K562 (cell line): ENCODE measurements at regions not wholly inside any gene's neighbourhood (a gene's known extent, or its start where the extent isn't known, plus 50 kb on each side); places are given as distances from the start of the nearest gene placed in this dataset.
"Not testable (repeated sequence)": the region's sequence is repeated elsewhere in the genome, so short reads cannot be mapped to it uniquely, and the experiment has no call there.

Experiments
- ATAC-seq: fragments of 200-7000 bp; cut with Tn5 transposase; 3 replicates; pipeline ENCODE4 v1.9.1; 2020; ENCODE audit warnings: moderate library complexity
- BruUV-seq: library from RNA; stranded (reverse); fragments of 400-500 nt; replicated peaks from 2 replicates; lab custom pipeline; 2021; lab: Mats Ljungman, UMichigan
- CTCF ChIA-PET: fragments of 300-600 bp; formaldehyde crosslinking; extraction: SDS; loops from one replicate; lab custom pipeline; 2021; ENCODE audit warnings: low intra/inter-chr PET ratio; lab: Yijun Ruan, JAX
- POLR2A ChIA-PET: fragments of 300-600, 350-650 bp; sonication (Branson Sonifier 250); formaldehyde crosslinking; extraction: SDS; loops from one replicate; lab custom pipeline; 2021; ENCODE audit warnings: antibody characterized with exemption, inconsistent platforms; lab: Yijun Ruan, JAX
- DNase-seq, 4 experiments: peaks; one replicate each; pipeline versions ENCODE4 v3.0.0 to v3.0.0-alpha.2; 2011 to 2018; ENCODE audit warnings: low spot score in 3 of 4, mixed read lengths in 3 of 4; ENCODE audit errors: extremely low read depth in 1 of 4
- FAIRE-seq: peaks from 2 replicates; lab custom pipeline; 2011; peaks lifted over from hg19 to GRCh38; lab: Jason Lieb, UNC
- H2AFZ ChIP-seq: 2 replicates; pipeline ENCODE4 v1.6.0; 2011; ENCODE audit warnings: low read depth, low read length, control low read depth, inconsistent platforms
- H3K27ac ChIP-seq: fragments of 200-600 bp; 3 replicates; pipeline ENCODE4 v1.8.0; 2011; ENCODE audit warnings: low read depth, mild to moderate bottlenecking, control low read depth, inconsistent platforms, low read length, moderate library complexity, mixed read lengths; ENCODE audit errors: extremely low read depth
- H3K27me3 ChIP-seq, 2 experiments: fragments of 300-600 bp in 1 of 2; 2 replicates in 1 of 2; 3 replicates in 1 of 2; pipeline versions ENCODE4 v1.6.0 to v1.8.0; 2011; ENCODE audit warnings: inconsistent platforms in 2 of 2, low read length in 2 of 2, mild to moderate bottlenecking in 1 of 2, mixed read lengths in 1 of 2, moderate library complexity in 1 of 2; ENCODE audit not compliant: control insufficient read depth in 2 of 2, insufficient read depth in 2 of 2
- H3K36me3 ChIP-seq: fragments of 300-600 bp; 3 replicates; pipeline ENCODE4 v1.8.0; 2011; ENCODE audit warnings: mild to moderate bottlenecking, low read length, inconsistent platforms; ENCODE audit not compliant: control insufficient read depth, insufficient read depth
- H3K4me1 ChIP-seq, 2 experiments: fragments of 200-600 bp in 1 of 2; replicated peaks in 1 of 2; 2 replicates in 1 of 2; 3 replicates in 1 of 2; pipeline versions ENCODE4 v1.5.1 to v1.8.0; 2011; ENCODE audit warnings: inconsistent platforms in 2 of 2, low read length in 2 of 2, mild to moderate bottlenecking in 1 of 2, mixed read lengths in 1 of 2, moderate library complexity in 1 of 2; ENCODE audit not compliant: control insufficient read depth in 2 of 2, insufficient read depth in 2 of 2
- H3K4me2 ChIP-seq: 2 replicates; pipeline ENCODE4 v1.6.1; 2011; ENCODE audit warnings: low read length, control low read depth, inconsistent platforms, mixed read lengths; ENCODE audit not compliant: insufficient read depth
- H3K4me3 ChIP-seq: fragments of 200-600 bp; sonication (generic), shearing (Covaris generic); 2 replicates; pipeline ENCODE4 v1.5.1; 2016; ENCODE audit warnings: control low read depth, inconsistent platforms
- H3K79me2 ChIP-seq: fragments of 200-600 bp; 3 replicates; pipeline ENCODE4 v1.8.0; 2011; ENCODE audit warnings: low read length, inconsistent platforms; ENCODE audit not compliant: control insufficient read depth, insufficient read depth
- H3K9ac ChIP-seq, 2 experiments: 2 replicates each; pipeline versions ENCODE4 v1.6.0 to v1.6.1; 2011; ENCODE audit warnings: low read depth in 2 of 2, low read length in 2 of 2, control low read depth in 1 of 2, inconsistent platforms in 1 of 2, mild to moderate bottlenecking in 1 of 2, mixed read lengths in 1 of 2; ENCODE audit not compliant: insufficient read depth in 1 of 2
- H3K9me1 ChIP-seq: one replicate; pipeline ENCODE4 v1.6.0; 2011; ENCODE audit warnings: inconsistent platforms, mild to moderate bottlenecking, low read length, moderate library complexity; ENCODE audit not compliant: control insufficient read depth, insufficient read depth
- H3K9me3 ChIP-seq: replicated peaks from 2 replicates; pipeline ENCODE4 v1.5.1; 2011; ENCODE audit warnings: low read depth, low read length, inconsistent platforms; ENCODE audit not compliant: control insufficient read depth, insufficient read depth
- H4K20me1 ChIP-seq: replicated peaks from 2 replicates; pipeline ENCODE4 v1.6.1; 2011; ENCODE audit warnings: low read length, inconsistent platforms, mixed read lengths; ENCODE audit not compliant: control insufficient read depth, insufficient read depth
- CREB1 ChIP-seq, 2 experiments: sonication (generic) in 1 of 2; formaldehyde crosslinking in 1 of 2; IDR thresholded peaks; 2 replicates each; pipeline versions ENCODE4 v1.6.1 to v1.8.0; 2012 to 2022; ENCODE audit warnings: inconsistent platforms in 1 of 2, mild to moderate bottlenecking in 1 of 2, missing genetic modification reagents in 1 of 2, moderate library complexity in 1 of 2
- EGR1 ChIP-seq: fragments of 450-650 bp; conservative IDR thresholded peaks from 2 replicates; pipeline ENCODE4 v1.6.1; 2017; ENCODE audit warnings: mild to moderate bottlenecking
- HNRNPK ChIP-seq: fragments of 200-400 bp; formaldehyde crosslinking; IDR thresholded peaks from one replicate; pipeline ENCODE4 v1.6.1; 2018; ENCODE audit warnings: mild to moderate bottlenecking, low read depth, low read length; ENCODE audit not compliant: poor library complexity, severe bottlenecking
- KDM1A ChIP-seq, 2 experiments: fragments of 450-650 bp; IDR thresholded peaks; 2 replicates each; pipeline ENCODE4 v1.6.1; 2016; ENCODE audit warnings: mild to moderate bottlenecking in 2 of 2
- TEAD2 ChIP-seq: fragments of 450-650 bp; IDR thresholded peaks from 2 replicates; pipeline ENCODE4 v1.6.1; 2016; ENCODE audit warnings: missing genetic modification characterization, control low read depth, missing compliant biosample characterization
- TEAD4 ChIP-seq, 2 experiments: sonication (generic) in 1 of 2; formaldehyde crosslinking in 1 of 2; IDR thresholded peaks; 2 replicates each; pipeline versions ENCODE4 v1.6.1 to v1.8.0; 2012 to 2022; ENCODE audit warnings: borderline replicate concordance in 1 of 2, inconsistent platforms in 1 of 2, low read length in 1 of 2, mild to moderate bottlenecking in 1 of 2, missing genetic modification reagents in 1 of 2
- WGBS: fragments of 100-300 bp; shearing (Covaris generic); methylation state at CpG from one replicate; pipeline ENCODE4 v1.1.6; 2016; ENCODE audit warnings: low coverage, mixed read lengths; ENCODE audit not compliant: insufficient coverage; ENCODE audit errors: missing lambda C conversion rate; 5-methylcytosine and 5-hydroxymethylcytosine counted together
- in situ Hi-C: fragments of 300-500 bp; cut with MboI; formaldehyde crosslinking; loops from 4 replicates; pipeline ENCODE4 v1.15.0; 2018; ENCODE audit warnings: inconsistent platforms, mixed read lengths
- intact Hi-C: fragments of 100-400 bp; cut with micrococcal nuclease; formaldehyde crosslinking; loops from 2 replicates; pipeline ENCODE4 v1.14.2; 2022
- TF ChIP-seq, protein P1 (sequence below): fragments of 450-650 bp; IDR thresholded peaks from 2 replicates; pipeline ENCODE4 v1.6.1; 2016; ENCODE audit warnings: borderline replicate concordance

DNA sequence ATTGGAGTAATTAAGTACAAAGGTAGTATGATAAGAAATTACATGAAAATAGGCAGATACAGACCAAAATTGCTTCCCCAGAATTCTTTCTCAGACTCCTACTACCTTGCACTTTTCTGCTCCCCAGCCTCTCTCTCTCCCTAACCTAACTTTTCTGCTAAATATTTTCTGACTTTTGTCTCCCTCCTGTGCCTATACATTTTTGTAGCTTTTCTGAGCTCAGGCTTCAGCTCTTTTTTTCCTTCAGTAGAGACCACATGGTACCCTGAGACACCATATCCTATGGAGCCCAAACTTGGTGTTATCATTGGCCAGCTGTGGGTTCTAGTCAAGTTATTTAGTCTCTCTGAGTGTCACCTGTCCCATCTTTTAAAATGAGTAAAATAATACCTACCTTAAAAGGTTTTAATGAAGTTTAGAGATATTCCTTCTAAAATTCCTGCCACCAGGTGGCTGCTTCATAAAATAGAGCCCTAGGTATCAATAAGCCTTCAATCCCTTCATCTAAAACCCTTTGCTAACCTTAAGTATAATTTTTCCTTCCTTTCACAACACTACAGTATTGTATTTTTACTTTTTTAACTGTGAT lies 237.6 kb upstream of the DUSP10 start (continued):
- TF ChIP-seq TEAD4 (IDR thresholded peaks at IDR 0.05; ENCODE audit: low read length) (peak; percentile 59; the same call in 1 of the 2 replicates), TEAD4 (CRISPR knock-in tag; IDR thresholded peaks at IDR 0.05; ENCODE audit: borderline replicate concordance) (no peak), HNRNPK (no peak), TEAD2 (tag) (peak; percentile 53; the same call in 1 of the 2 replicates), CREB1 (IDR thresholded peaks at IDR 0.05) (no peak), CREB1 (CRISPR knock-in tag; IDR thresholded peaks at IDR 0.05) (no peak), KDM1A (IDR thresholded peaks at IDR 0.05) (no peak)
- TF ChIP-seq, protein P1, sequence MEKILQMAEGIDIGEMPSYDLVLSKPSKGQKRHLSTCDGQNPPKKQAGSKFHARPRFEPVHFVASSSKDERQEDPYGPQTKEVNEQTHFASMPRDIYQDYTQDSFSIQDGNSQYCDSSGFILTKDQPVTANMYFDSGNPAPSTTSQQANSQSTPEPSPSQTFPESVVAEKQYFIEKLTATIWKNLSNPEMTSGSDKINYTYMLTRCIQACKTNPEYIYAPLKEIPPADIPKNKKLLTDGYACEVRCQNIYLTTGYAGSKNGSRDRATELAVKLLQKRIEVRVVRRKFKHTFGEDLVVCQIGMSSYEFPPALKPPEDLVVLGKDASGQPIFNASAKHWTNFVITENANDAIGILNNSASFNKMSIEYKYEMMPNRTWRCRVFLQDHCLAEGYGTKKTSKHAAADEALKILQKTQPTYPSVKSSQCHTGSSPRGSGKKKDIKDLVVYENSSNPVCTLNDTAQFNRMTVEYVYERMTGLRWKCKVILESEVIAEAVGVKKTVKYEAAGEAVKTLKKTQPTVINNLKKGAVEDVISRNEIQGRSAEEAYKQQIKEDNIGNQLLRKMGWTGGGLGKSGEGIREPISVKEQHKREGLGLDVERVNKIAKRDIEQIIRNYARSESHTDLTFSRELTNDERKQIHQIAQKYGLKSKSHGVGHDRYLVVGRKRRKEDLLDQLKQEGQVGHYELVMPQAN: no peak

DNA sequence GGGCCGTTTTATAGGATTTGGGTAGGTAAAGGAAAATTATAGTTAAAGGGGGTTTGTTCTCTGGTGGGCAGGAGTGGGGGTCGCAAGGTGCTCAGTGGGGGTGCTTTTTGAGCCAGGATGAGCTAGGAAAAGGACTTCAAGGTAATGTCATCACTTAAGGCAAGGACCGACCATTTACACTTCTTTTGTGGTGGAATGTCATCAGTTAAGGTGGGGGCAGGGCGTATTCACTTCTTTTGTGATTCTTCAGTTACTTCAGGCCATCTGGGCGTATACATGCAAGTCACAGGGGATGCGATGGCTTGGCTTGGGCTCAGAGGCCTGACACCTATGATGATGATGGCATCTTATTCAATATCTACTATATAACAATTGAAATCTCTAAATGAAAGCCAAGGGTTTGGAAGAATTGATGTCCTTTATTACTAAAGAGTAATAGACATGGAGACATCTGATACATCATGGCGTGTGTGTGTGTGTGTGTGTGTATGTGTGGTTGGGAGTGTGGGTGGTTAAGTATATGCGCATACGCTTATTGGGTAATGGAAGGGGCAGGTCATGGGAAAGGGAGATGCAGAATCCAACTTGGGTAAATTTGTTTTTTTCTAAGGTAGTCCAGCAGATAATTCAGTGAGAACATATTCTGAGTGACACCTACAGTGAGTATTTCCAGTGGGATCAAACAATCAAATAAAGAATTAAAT lies 236.9 kb upstream of the DUSP10 start:
- H3K9ac ChIP-seq, ATAC-seq, H4K20me1 ChIP-seq, H3K4me3 ChIP-seq, in situ Hi-C loops, BruUV-seq, H3K27ac ChIP-seq, H3K9me1 ChIP-seq, intact Hi-C loops, H3K36me3 ChIP-seq, H3K9me3 ChIP-seq, DNase-seq, CTCF ChIA-PET, H2AFZ ChIP-seq, POLR2A ChIA-PET, H3K4me2 ChIP-seq, FAIRE-seq, H3K4me1 ChIP-seq, H3K79me2 ChIP-seq, H3K27me3 ChIP-seq: not testable (repeated sequence)
- 34% methylated on average over 8 of the region's 9 CpGs for WGBS
- peak; percentile 32; the same call in 1 of the 2 replicates for TF ChIP-seq EGR1
